ENCODE measurements at regions not wholly inside any gene's neighbourhood (a gene's known extent, or its start where the extent isn't known, plus 50 kb on each side); places are given as distances from the start of the nearest gene placed in this dataset.

- no peak for TF ChIP-seq CTCF (IDR thresholded peaks at IDR 0.05; ENCODE audit: low read depth, low read length)
- no peak for TF ChIP-seq POLR2A (IDR thresholded peaks at IDR 0.05; ENCODE audit: extremely low read depth, insufficient read length)
- no peak for TF ChIP-seq MAX (IDR thresholded peaks at IDR 0.05; ENCODE audit: low read depth, low read length)
These were observed 173.9 kb upstream of the PMEPA1 start for GRCh38 chr20:57883761-57884160.

Measured in NB4 (cell line).